ENCODE measurements at regions not wholly inside any gene's neighbourhood (a gene's known extent, or its start where the extent isn't known, plus 50 kb on each side); places are given as distances from the start of the nearest gene placed in this dataset.

DNA sequence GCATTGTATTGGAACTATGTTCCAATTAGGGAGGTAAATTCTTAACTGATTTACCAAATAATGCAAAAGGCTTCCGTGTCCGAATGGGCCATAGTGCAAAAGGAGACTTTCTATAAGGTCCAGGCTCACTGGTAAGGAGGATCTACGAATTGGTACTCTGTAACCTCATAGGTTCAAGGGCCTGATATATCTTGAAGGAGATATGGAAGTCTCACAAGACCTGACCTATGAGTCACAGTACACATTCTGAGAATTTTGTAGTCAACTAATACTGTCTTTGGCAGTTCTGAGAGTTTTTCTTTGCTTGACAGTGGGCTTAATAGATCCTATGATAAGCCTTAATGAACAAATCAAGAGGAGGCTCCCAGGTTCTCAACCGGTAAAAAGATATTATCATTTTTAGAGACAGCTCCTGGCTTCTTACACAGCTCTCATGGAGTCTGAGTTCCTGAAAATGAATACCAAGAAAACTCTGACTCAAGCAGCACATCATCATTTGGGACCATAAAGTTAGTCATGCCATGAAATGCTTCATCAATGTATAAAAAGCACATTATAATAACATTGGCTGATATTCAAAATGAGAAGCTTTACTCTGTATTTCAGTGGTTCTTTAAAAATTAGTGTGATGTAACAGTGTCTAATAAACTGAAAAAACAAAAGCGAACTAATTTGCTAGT is 1275.2 kb upstream of the CRIM1 start:
- H3K4me3 ChIP-seq (ENCODE audit: low read depth, low read length) = no peak overlapping the region
- DNase-seq (ENCODE audit: low read depth) = no peak
- TF ChIP-seq, protein P1, sequence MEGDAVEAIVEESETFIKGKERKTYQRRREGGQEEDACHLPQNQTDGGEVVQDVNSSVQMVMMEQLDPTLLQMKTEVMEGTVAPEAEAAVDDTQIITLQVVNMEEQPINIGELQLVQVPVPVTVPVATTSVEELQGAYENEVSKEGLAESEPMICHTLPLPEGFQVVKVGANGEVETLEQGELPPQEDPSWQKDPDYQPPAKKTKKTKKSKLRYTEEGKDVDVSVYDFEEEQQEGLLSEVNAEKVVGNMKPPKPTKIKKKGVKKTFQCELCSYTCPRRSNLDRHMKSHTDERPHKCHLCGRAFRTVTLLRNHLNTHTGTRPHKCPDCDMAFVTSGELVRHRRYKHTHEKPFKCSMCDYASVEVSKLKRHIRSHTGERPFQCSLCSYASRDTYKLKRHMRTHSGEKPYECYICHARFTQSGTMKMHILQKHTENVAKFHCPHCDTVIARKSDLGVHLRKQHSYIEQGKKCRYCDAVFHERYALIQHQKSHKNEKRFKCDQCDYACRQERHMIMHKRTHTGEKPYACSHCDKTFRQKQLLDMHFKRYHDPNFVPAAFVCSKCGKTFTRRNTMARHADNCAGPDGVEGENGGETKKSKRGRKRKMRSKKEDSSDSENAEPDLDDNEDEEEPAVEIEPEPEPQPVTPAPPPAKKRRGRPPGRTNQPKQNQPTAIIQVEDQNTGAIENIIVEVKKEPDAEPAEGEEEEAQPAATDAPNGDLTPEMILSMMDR (IDR thresholded peaks at IDR 0.05; ENCODE audit: insufficient read depth, low read depth, low read length, missing control alignments) = no peak

DNA sequence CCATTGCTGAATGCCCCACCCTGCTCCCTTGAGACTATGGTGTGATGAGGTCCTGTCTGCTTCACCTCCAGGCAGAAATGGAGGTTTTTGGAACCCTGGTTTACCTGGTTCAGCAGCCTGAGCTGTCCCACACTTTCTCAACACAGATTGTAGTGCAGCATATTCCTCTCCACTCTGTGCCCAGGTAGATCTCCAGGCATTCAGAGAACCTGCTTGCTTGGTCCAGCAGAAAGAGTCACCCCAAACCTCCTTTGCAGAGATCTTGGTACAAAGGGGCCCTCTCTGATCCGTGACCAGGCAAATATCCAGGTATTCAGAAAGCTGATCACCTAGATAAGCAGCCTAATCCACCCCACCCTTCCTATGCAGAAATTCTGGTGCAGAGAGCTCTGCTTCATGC is 1288.2 kb upstream of the CRIM1 start:
- no peak for DNase-seq (ENCODE audit: low read depth)
- TF ChIP-seq, protein P1 (IDR thresholded peaks at IDR 0.05; ENCODE audit: insufficient read depth, low read depth, low read length, missing control alignments) = no peak
- no peak overlapping the region for H3K4me3 ChIP-seq (ENCODE audit: low read depth, low read length)

DNA sequence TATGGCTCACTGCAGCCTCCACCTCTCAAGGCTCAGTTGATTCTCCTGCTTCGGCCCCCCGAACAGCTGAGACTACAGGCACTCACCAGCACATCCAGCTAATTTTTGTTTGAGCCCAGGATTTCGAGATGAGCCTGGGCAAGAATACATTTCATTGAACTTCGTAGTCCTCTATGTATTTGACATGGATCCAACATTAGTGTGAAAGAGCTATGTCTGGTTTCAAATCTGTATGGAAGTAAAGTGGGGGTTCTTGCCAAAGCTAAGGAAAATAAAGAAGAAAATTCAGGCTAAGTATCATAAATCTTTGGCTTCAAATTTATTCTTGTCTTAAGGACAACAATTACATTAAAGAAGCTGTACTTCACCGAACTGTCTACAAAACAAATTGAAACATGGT is 1291.7 kb upstream of the CRIM1 start:
- H3K4me3 ChIP-seq (ENCODE audit: low read depth, low read length) = no peak overlapping the region
- DNase-seq (ENCODE audit: low read depth) = no peak
- TF ChIP-seq, protein P1 (IDR thresholded peaks at IDR 0.05; ENCODE audit: insufficient read depth, low read depth, low read length, missing control alignments) = no peak

DNA sequence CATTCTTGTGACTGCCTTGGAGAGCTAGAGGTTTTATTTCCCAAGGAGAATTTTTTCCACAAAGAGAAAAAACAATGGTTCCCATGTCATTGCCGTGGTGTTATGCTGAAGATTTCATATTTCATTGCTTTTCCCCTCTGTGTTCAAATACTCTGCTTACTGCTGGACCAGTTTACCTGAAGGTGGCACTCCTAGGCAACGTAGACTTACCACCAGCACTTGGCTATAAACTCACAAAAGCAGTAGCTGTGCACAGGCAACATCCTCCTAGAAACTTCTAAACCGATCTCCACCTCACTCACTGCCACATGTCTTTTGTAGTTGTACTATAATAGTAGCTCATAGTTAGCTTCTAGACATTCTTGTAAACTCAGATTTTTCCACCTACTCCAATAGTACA is 1319.7 kb upstream of the CRIM1 start:
- TF ChIP-seq, protein P1 (IDR thresholded peaks at IDR 0.05; ENCODE audit: insufficient read depth, low read depth, low read length, missing control alignments) = no peak
- DNase-seq (ENCODE audit: low read depth) = no peak
- H3K4me3 ChIP-seq (ENCODE audit: low read depth, low read length) = no peak overlapping the region

DNA sequence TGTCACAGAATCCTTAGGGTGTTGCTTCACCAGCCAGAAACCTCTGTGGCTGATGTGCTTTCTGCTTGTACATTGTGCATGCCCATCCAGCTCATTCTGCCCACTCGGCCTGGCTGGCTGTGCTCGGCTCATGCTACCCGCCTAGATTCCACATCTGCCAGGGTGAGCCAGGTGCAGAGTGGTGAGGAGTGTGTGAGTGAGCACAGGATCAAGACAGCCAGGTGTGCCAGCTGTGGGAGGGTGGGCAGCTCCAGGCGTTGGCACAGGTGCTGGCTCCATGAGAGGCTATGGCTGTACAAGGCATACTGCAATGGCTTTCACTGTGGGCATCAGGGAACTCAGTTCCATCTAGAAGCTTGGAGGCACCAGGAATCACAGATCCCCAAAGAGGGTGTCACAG is 1321.8 kb upstream of the CRIM1 start:
- TF ChIP-seq, protein P1 (IDR thresholded peaks at IDR 0.05; ENCODE audit: insufficient read depth, low read depth, low read length, missing control alignments) = no peak
- no peak overlapping the region for H3K4me3 ChIP-seq (ENCODE audit: low read depth, low read length)
- no peak for DNase-seq (ENCODE audit: low read depth)

DNA sequence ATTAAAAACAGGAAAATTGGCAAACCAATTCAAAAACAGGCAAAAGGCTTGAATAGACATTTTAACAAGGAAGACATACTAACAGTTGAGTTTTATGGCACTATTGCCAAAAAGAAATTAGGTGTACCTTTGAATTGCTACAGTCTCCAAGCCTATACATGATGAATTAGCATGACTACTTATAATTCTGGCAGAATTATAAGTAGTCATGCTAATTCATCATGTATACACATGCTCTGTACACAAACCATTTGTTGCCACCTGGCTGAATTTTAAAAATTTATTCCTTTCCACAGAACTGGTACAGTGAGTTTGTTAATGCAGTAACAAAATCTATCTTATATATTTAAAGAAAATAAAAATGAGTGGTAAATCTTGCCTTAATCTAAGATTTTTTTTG is 1332.0 kb upstream of the CRIM1 start:
- H3K4me3 ChIP-seq (ENCODE audit: low read depth, low read length) = no peak overlapping the region
- TF ChIP-seq, protein P1 (IDR thresholded peaks at IDR 0.05; ENCODE audit: insufficient read depth, low read depth, low read length, missing control alignments) = no peak
- no peak for DNase-seq (ENCODE audit: low read depth)

DNA sequence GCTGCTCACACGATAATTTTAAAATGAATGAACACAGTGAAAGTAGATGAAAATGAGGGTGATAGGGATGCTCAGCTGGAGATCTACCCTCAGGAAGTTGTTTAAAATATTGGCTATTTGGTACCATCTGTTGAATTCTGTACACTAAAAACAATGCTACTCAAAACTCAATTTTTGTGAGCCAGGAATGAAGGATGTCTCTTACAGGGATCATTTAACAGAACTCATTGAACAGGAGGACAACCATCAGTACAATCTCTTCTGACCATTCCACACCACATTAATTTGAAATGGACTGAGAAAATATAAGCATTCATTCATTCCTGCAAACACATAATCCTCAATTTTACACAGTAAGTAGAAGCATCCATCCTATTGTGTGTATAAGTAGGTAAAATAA is 1355.1 kb upstream of the CRIM1 start:
- TF ChIP-seq, protein P1 (IDR thresholded peaks at IDR 0.05; ENCODE audit: insufficient read depth, low read depth, low read length, missing control alignments) = no peak
- no peak overlapping the region for H3K4me3 ChIP-seq (ENCODE audit: low read depth, low read length)
- no peak for DNase-seq (ENCODE audit: low read depth)

All from GM12865 (cell line).